ENCODE measurements at regions not wholly inside any gene's neighbourhood (a gene's known extent, or its start where the extent isn't known, plus 50 kb on each side); places are given as distances from the start of the nearest gene placed in this dataset.
A peak's percentile ranks its signal among the peaks of the same experiment; 100 is the strongest.

DNA sequence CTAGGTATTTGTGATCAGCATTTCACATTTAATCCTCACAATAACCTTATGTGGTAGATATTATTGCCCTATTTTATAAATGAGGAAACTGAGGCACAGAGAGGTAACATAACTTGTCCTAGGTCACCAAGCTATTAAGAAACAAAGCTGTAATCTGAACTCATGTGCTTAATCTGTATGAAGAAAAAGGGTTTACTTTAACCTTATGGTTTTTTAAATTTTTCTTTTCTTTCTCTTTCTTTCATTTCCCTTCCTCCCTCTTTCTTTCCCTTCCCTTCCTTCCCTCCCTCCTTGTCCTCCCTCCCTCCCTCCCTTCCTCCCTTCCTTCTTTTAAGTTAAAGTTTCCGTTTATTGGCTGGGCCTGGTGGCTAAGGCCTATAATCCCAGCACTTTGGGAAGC is 105.2 kb upstream of the AMZ2 start (continued):
- no peak for TF ChIP-seq SP4 (IDR thresholded peaks at IDR 0.05; ENCODE audit: low read length)

DNA sequence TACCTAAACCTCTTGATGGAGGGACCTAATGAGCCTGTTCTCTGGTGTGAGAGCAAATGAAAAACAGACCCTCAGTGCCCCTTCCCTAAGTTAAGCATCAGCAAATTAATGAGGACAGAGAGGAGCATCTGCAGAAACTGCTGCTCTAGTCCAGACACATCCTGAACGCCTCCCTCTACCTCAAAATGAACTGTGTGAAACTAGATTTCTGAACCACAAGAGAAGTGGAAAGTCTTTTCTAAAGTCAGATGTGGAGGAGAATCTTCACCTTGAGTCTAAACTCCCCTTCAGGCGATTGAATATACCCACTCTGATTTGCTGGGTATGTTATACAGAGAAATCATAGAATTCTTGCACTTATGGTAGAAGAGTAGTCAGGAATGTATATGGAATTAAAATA is 104.4 kb upstream of the AMZ2 start:
- Histone ChIP-seq H3K14ac (ENCODE audit: insufficient read length) (no peak overlapping the region), H3K18ac (ENCODE audit: extremely low read depth, low read length) (no peak overlapping the region), H2AFZ (ENCODE audit: low read length) (no peak overlapping the region), H4K91ac (replicated peaks; ENCODE audit: insufficient read length, low read length) (no peak overlapping the region), H4K20me1 (replicated peaks in 1 of 2; ENCODE audit: control insufficient read depth in 1 of 2, insufficient read depth in 2 of 2, low read length in 2 of 2) (no peaks in the 10 kb centered on the region), H2BK15ac (ENCODE audit: low read length) (no peak overlapping the region), H2BK12ac (ENCODE audit: low read depth, low read length) (no peak overlapping the region), H2BK120ac (replicated peaks; ENCODE audit: low read depth, low read length) (no peak overlapping the region), H3K4me1 (replicated peaks in 1 of 4; ENCODE audit: control insufficient read depth in 3 of 4, insufficient read depth in 4 of 4, low read length in 3 of 4) (no peaks in the 10 kb centered on the region), H3K23me2 (ENCODE audit: low read depth, low read length) (no peaks in the 10 kb centered on the region), H3K4me2 (ENCODE audit: insufficient read depth in 1 of 2, low read depth in 2 of 2, low read length in 2 of 2) (no peak overlapping the region), H3K56ac (replicated peaks; ENCODE audit: insufficient read length, low read depth, low read length) (no peak overlapping the region), H2BK5ac (ENCODE audit: low read depth, low read length) (no peak overlapping the region), H3K9me3 (ENCODE audit: insufficient read depth in 2 of 2, low read depth in 1 of 2, low read length in 1 of 2) (no peaks in the 10 kb centered on the region), H3K9ac (replicated peaks in 1 of 4; ENCODE audit: extremely low read depth in 1 of 4, low read depth in 3 of 4, low read length in 3 of 4) (no peak overlapping the region), H4K8ac (ENCODE audit: extremely low read depth, insufficient read depth, low read length) (no peak overlapping the region), H3K36me3 (ENCODE audit: control insufficient read depth in 2 of 4, insufficient read depth in 4 of 4, low read length in 3 of 4) (no peaks in the 10 kb centered on the region), H2BK20ac (ENCODE audit: low read length) (no peak overlapping the region), H3K23ac (ENCODE audit: insufficient read length) (no peak overlapping the region), H3K27ac (ENCODE audit: low read depth, low read length) (no peak overlapping the region), H3K79me1 (ENCODE audit: low read depth, low read length) (no peaks in the 10 kb centered on the region), H3K4me3 (ENCODE audit: extremely low read depth in 1 of 4, insufficient read depth in 2 of 4, low read depth in 3 of 4, low read length in 4 of 4) (no peak overlapping the region), H3K79me2 (ENCODE audit: control insufficient read depth in 1 of 2, insufficient read depth in 2 of 2, low read length in 2 of 2) (no peaks in the 10 kb centered on the region), H4K5ac (ENCODE audit: insufficient read length, low read depth, low read length) (no peak overlapping the region), H3K27me3 (replicated peaks in 1 of 4; ENCODE audit: control insufficient read depth in 3 of 4, extremely low read depth in 1 of 4, insufficient read depth in 3 of 4, low read length in 3 of 4) (no peaks in the 10 kb centered on the region), H2AK5ac (ENCODE audit: low read depth, low read length) (no peak overlapping the region), H3K4ac (replicated peaks; ENCODE audit: insufficient read length, low read depth, low read length) (no peak overlapping the region)
- DNase-seq (ENCODE audit: low read depth in 1 of 2, low spot score in 2 of 2), result peak in 1 of 2 experiments; percentile 22
- ChIA-PET CTCF (ENCODE audit: partially characterized antibody) (no interaction called here), POLR2A (ENCODE audit: partially characterized antibody) (no interaction called here)
- 83% methylated on average over 2 of the region's 2 CpGs; no CpG with 5 or more reads in 1 of the 2 experiments for WGBS, 2 experiments (ENCODE audit: extremely low coverage in 1 of 2, insufficient coverage in 1 of 2, insufficient read length in 1 of 2, insufficient replicate concordance in 2 of 2, low coverage in 1 of 2, low lambda C conversion rate in 2 of 2, missing lambda C conversion rate in 1 of 2)
- FAIRE-seq, result no peak
- no peak for TF ChIP-seq BCL11A (IDR thresholded peaks at IDR 0.05; ENCODE audit: low read depth in 2 of 2, low read length in 2 of 2)

Measured in H1 (cell line).